Upper lobe of left lung (tissue), 6 donors: ENCODE measurements at regions not wholly inside any gene's neighbourhood (a gene's known extent, or its start where the extent isn't known, plus 50 kb on each side); places are given as distances from the start of the nearest gene placed in this dataset.

Source experiments
- ATAC-seq, 2 donors: fragments of 200-7000 bp; cut with Tn5 transposase; one replicate each; pipeline ENCODE4 v1.9.1; 2022; ENCODE audit warnings: mild to moderate bottlenecking in 2 of 2, moderate library complexity in 2 of 2; ENCODE audit not compliant: low FRiP score in 2 of 2
- DNase-seq, 2 donors: peaks; one replicate each; pipeline ENCODE4 v3.0.0-alpha.2; 2019 to 2020
- H3K27ac ChIP-seq, 4 donors: fragments of 200-600 bp; sonication (generic); one replicate each; pipeline ENCODE4 v1.5.1; 2016 to 2019
- H3K27me3 ChIP-seq, 4 donors: fragments of 200-600 bp; sonication (generic); one replicate each; pipeline ENCODE4 v1.5.1; 2017 to 2019
- H3K36me3 ChIP-seq, 4 donors: fragments of 200-600 bp; sonication (generic); one replicate each; pipeline ENCODE4 v1.5.1; 2016 to 2019
- H3K4me1 ChIP-seq, 4 donors: fragments of 200-600 bp; sonication (generic); one replicate each; pipeline ENCODE4 v1.5.1; 2018 to 2019
- H3K4me3 ChIP-seq, 4 donors: fragments of 200-600 bp; sonication (generic); one replicate each; pipeline ENCODE4 v1.5.1; 2017 to 2019; ENCODE audit warnings: mild to moderate bottlenecking in 2 of 4, moderate library complexity in 1 of 4
- H3K9me3 ChIP-seq, 4 donors: fragments of 200-600 bp; sonication (generic); one replicate each; pipeline ENCODE4 v1.5.1; 2018 to 2019
- CTCF ChIP-seq, 6 experiments: fragments of 450-650 bp in 4 of 6; fragments of 200-600 bp in 2 of 6; sonication (generic) in 2 of 6; IDR thresholded peaks; one replicate each; pipeline ENCODE4 v1.5.1; 2016 to 2019; ENCODE audit warnings: antibody characterized with exemption in 6 of 6
- EP300 ChIP-seq, 4 donors: sonication (generic); formaldehyde crosslinking; IDR thresholded peaks; one replicate each; pipeline ENCODE4 v1.5.1; 2017; ENCODE audit warnings: antibody characterized with exemption in 4 of 4, control low read depth in 2 of 4
- POLR2A ChIP-seq, 4 donors: fragments of 450-650 bp; IDR thresholded peaks; one replicate each; pipeline ENCODE4 v1.5.1; 2016 to 2017; ENCODE audit warnings: antibody characterized with exemption in 4 of 4, mild to moderate bottlenecking in 2 of 4
- POLR2AphosphoS5 ChIP-seq, 2 donors: sonication (generic); formaldehyde crosslinking; IDR thresholded peaks; one replicate each; pipeline ENCODE4 v1.5.1; 2017; ENCODE audit warnings: antibody characterized with exemption in 2 of 2
- WGBS, 2 donors: methylation state at CpG; one replicate each; pipeline ENCODE4 v1.1.5; 2017 to 2018; 5-methylcytosine and 5-hydroxymethylcytosine counted together
- donor health status: DM: no; HTN: no; CAD: no; lungs with moderate emphysema.
- donor health status: DM: no; HTN: yes; CAD: no; lungs with severe emphysema.

DNA sequence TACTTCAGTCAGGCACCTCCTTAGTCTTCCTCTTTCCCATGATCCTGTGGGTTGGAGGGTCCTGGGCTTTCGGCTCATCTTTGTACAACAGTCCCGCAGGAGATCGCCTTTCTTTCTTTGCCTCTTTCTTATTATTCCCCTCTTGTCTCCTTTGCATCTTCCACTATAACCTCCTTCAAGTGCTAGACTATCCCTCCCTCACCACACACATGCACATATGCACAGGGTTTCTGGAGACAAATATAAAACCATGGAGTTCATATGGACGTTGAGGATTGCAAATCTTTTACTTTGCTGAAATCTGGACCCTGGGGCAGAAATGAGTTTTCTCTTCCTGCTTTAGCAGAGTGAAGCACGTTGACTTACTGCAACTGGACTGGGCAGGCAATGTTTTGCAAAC lies 80.3 kb downstream of the TMEM17 start:
- no peaks in the 10 kb centered on the region for H3K27me3 ChIP-seq
- DNase-seq (no peak), ATAC-seq (no peak)
- no peak overlapping the region for H3K27ac ChIP-seq
- 76 to 83% methylated on average over 5 of the region's 5 CpGs for WGBS, 2 donors
- H3K9me3 ChIP-seq = no peaks in the 10 kb centered on the region
- H3K4me3 ChIP-seq = no peak overlapping the region
- H3K4me1 ChIP-seq = no peaks in the 10 kb centered on the region
- H3K36me3 ChIP-seq = no peaks in the 10 kb centered on the region
- TF ChIP-seq CTCF (IDR thresholded peaks at IDR 0.05) = no peak
- TF ChIP-seq POLR2AphosphoS5 (IDR thresholded peaks at IDR 0.05) = no peak
- TF ChIP-seq POLR2A (IDR thresholded peaks at IDR 0.05) = no peak
- no peak for TF ChIP-seq EP300 (IDR thresholded peaks at IDR 0.05)

DNA sequence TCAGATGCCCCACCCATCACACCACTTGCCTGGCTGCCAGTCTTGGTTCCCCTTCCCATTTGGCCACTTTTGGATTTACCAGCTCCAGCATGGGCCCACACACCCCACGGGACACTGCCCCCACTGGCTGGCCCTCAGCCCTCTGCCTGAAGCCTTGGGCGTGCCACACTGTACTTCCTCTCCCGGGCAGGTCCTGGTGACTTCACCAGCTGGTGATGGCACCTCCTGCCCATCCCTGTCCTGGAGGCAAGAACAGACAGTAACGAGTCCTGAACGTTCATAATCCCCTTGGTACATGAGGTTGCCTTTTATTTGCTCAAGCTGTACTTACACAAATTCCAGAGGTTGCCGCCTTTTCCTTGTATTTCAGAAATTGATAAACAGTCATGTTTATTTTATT lies 81.1 kb downstream of the TMEM17 start:
- Histone ChIP-seq H3K36me3 (no peaks in the 10 kb centered on the region), H3K27ac (no peak overlapping the region), H3K4me1 (no peaks in the 10 kb centered on the region), H3K27me3 (no peaks in the 10 kb centered on the region), H3K4me3 (no peak overlapping the region), H3K9me3 (no peaks in the 10 kb centered on the region)
- DNase-seq (peak in 1 of 2 donors; percentile 19), ATAC-seq (no peak)
- TF ChIP-seq CTCF (IDR thresholded peaks at IDR 0.05) (no peak), POLR2AphosphoS5 (IDR thresholded peaks at IDR 0.05) (no peak)
- 65 to 70% methylated on average over 6 of the region's 6 CpGs for WGBS, 2 donors

DNA sequence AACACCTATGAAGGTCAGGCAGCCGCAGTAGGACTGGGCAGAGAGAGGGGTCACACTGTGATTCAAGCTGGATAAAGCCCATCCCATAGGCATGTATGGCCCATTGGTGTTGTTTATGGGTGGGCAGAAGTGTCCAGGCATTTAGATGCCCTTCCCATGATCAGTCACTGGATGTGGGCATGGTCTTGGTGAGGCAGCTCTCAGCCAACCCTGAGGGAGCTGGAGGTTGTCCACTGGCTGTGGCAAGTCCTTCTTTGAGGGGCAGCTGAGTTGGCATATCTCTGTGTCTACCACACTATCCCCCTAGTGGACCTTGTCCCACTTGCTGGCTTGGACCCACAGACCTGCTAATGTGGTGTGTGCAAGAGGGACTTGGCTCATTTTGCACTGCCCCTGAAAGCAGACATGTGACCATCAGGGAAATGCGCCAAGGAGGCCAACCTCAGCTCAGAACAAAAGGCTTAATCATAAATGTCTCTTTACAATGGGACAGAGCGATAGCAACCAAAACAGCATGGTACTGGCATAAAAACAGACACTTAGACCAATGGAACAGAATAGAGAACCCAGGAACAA lies 82.0 kb downstream of the TMEM17 start:
- H3K27ac ChIP-seq = no peak overlapping the region
- no peak for DNase-seq
- H3K4me1 ChIP-seq = no peaks in the 10 kb centered on the region
- ATAC-seq = peak in 1 of 2 donors; percentile 30
- H3K27me3 ChIP-seq = no peaks in the 10 kb centered on the region
- WGBS, 2 donors = 91 to 92% methylated on average over 3 of the region's 3 CpGs
- no peak overlapping the region for H3K4me3 ChIP-seq
- peaks cover 0 to 3% (median 0%) of the 10 kb centered on the region in 4 donors for H3K9me3 ChIP-seq
- H3K36me3 ChIP-seq = no peaks in the 10 kb centered on the region
- TF ChIP-seq EP300 (IDR thresholded peaks at IDR 0.05) (no peak), CTCF (IDR thresholded peaks at IDR 0.05) (no peak), POLR2AphosphoS5 (IDR thresholded peaks at IDR 0.05) (no peak), POLR2A (IDR thresholded peaks at IDR 0.05) (no peak)

DNA sequence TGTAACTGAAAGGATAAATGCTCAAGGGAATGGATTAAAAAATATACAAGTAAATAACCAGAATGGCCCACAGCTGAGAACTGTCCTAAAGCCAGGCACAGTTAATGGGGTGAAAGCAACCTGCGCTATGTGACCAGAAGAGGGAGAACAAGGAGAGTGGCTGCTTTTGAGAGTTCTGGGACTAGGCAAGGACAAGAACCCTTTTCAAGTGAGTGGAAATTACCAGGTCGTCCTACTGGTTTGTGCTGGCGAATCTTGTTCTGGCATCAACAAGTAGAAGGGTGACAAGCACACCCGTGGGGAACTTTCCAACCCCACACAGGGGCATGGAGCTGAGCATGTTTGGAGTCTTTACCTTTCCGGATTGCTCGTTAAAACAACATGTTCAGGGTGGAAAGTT lies 82.8 kb downstream of the TMEM17 start:
- 70 to 71% methylated on average over 6 of the region's 6 CpGs for WGBS, 2 donors
- Histone ChIP-seq H3K27ac (no peak overlapping the region), H3K4me1 (no peaks in the 10 kb centered on the region), H3K9me3 (peaks cover 0 to 4% (median 0%) of the 10 kb centered on the region in 4 donors), H3K36me3 (no peaks in the 10 kb centered on the region), H3K4me3 (no peak overlapping the region), H3K27me3 (no peaks in the 10 kb centered on the region)
- ATAC-seq (no peak), DNase-seq (peak in 1 of 2 donors; percentile 30)
- TF ChIP-seq CTCF (IDR thresholded peaks at IDR 0.05) (peak in 2 of 6 experiments; percentile 26 to 29), POLR2AphosphoS5 (IDR thresholded peaks at IDR 0.05) (no peak)

DNA sequence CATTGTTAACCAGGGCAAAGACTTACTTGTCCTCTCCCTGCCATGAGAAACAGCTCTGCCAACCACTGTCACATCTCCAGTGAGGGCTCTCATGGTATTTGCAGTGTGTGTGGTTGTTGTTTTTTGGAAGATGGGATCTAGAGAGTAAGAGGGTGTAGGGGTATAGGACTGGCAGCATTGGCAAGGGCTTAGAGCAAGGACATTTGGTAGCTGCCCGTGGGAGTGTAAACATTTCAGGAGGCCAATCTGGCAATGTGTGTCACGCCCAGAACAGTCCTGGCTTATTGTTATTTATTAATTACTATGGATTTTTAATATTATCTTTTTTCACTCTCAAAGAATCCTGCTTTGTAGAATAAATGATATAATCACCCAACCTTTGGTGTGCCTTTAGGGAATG lies 90.5 kb downstream of the TMEM17 start:
- WGBS, 2 donors = 68 to 81% methylated on average over 2 of the region's 2 CpGs
- H3K27ac ChIP-seq = no peak overlapping the region
- no peaks in the 10 kb centered on the region for H3K36me3 ChIP-seq
- no peak for ATAC-seq
- H3K4me3 ChIP-seq = no peak overlapping the region
- peaks cover 10 to 15% (median 12%) of the 10 kb centered on the region in 4 donors for H3K4me1 ChIP-seq
- no peak for DNase-seq
- no peak for TF ChIP-seq CTCF (IDR thresholded peaks at IDR 0.05)
- TF ChIP-seq POLR2A (IDR thresholded peaks at IDR 0.05) = no peak
- no peak for TF ChIP-seq POLR2AphosphoS5 (IDR thresholded peaks at IDR 0.05)
- no peak for TF ChIP-seq EP300 (IDR thresholded peaks at IDR 0.05)
- H3K27me3 ChIP-seq = no peaks in the 10 kb centered on the region
- peaks cover 0 to 4% (median 0%) of the 10 kb centered on the region in 4 donors for H3K9me3 ChIP-seq
